Inferior parietal cortex (tissue), 1 donor: ENCODE measurements at regions not wholly inside any gene's neighbourhood (a gene's known extent, or its start where the extent isn't known, plus 50 kb on each side); places are given as distances from the start of the nearest gene placed in this dataset.

Experiments
- DNase-seq: peaks from one replicate; pipeline ENCODE4 v3.0.0-alpha.2; 2016; ENCODE audit errors: extremely low spot score

DNA sequence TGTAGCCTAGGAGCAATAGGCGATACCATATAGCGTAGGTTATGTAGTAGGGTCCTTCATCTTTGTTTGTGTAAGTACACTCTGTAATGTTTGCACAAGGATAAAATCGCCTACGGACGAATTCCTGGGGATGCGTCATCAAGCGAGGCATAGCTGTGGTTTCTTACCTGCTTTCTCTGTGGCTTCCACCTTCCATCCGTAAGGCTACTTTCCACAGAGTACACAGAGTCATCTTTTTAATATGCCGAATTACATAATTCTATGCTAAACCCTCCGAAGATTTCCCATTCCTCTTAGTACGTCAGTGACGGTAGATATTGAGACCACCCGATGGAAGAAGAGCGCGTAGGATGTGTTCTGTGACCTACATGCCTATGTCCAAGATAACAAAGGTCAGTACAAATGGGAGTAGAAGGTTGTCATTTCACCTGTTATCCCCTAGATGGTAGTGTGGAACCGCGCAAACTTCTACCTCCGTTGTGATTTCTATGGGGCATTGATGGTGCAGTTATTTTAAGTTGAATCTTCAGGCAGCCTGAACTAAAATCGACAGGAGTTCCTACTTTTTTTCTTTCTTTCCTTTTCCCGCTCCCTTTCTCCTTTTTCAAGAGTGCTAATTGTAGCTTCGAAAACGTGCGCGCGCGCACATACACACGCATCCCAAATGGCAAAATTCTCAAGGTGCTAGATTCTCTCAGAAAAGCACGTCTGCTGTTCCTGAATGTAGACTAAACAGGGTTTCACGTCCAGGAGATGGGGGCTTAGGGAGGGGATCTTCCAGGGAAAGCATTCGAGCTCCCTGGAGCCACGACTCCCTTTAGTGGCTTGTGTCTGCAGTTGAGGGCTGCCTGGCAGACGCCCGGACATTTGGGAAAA, 111.7 kb upstream of the MBL2 start:
- DNase-seq = peak; percentile 78

DNA sequence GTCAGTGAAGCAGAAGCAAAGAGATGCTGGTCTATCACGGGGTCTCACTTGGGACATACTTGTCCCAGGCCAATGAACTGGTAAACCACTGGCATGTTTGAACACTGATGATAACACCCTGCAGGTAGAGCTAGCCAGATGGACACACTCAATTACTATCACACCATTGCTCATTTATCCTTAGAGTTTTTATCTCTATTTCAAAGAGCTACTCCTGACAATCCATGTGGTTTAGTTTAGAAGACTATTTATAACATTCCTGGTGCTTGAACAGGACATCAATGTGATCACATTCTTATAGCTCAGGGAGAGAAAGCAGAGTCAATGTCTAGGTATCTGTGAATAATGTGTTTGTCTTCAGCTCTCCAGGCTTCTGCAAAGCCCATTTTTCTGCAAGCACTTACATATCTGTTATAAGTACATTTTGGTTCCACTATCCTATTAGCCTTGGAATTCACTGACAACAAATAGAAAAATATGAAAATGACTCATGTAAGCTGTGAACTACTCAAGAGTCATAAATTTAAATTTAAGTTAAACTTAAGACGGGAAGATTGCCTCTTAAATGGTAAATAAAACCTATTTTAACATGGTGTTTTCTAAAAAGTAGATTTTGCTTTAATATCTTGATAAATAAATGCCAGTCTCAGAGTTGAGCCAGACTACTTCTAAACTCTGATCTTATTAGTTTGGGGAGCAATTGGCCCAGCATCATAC, 106.7 kb upstream of the MBL2 start:
- DNase-seq = no peak

- DNase-seq = no peak
Measured at GRCh38 chr10:52877451-52877850, 104.9 kb upstream of the MBL2 start.

- no peak for DNase-seq
Measured at GRCh38 chr10:52875336-52875735, 102.8 kb upstream of the MBL2 start.

- DNase-seq = no peak
Measured at GRCh38 chr10:52874581-52874980, 102.0 kb upstream of the MBL2 start.

GRCh38 chr10:52871191-52871843, 98.7 kb upstream of the MBL2 start:
- no peak for DNase-seq

- DNase-seq = no peak
Measured at GRCh38 chr10:52870562-52870961, 98.0 kb upstream of the MBL2 start.

DNA sequence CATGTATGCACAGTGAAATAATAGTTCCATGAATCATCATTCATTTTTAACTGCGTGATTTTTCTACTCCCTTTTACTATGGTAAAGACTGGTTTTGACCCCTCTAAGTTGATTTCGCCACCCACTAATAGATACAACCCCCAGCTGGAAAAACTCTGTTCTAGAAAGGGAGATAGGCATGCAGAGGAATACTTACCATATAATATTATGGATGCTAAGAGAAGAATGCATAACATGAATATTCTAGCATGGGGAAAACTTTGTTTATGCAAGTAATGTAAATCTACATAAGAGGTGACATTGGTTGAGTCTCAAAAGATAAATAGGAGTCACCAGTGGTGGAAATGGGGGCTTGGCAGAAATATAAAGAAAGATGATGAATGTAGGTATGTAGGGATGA, 97.3 kb upstream of the MBL2 start:
- DNase-seq = no peak

GRCh38 chr10:52865213-52865612, 92.6 kb upstream of the MBL2 start:
- no peak for DNase-seq

DNA sequence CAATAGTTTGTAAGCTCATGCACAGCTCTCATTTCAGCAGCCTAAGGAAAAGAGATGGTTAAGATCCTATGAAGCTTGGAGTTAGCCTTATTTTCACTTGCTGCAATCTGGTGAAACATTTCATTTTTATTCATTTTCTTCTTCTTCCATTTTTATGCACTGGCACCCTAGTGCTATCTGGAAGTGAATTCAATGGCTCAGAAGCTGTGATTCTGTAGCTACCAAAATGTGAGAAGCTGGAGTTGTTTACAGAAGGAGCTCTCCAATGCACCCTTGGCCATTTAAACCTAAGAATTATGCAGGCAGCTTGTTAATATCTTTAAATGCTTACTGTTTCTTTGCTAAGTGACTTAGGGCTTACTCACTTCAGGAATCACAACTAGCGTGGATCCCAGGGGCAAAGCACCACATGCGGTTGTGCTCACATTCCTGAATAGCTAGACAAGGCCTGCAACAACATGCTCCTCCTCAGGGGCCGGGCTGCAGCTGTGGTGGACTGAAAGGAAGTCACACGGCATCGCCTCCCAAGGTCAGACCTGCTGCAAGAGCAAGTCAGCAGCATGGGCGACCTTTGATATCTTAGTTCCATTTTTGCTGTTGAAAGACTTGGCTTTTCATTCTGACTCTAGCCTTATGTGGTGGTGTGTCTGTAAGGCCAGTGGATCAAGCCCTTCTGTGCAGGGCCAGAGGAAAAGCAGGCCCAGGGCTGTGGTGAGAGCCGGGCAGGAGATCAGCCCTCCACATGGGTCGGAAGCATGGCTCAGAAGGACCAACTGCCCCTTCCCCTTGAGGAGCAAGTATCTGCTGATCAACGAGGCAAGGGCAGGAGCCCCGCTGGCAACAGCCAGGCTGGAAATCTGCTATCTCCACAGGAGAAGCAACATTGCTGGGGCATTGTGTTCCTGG, 91.9 kb upstream of the MBL2 start:
- DNase-seq = no peak

GRCh38 chr10:52858722-52859121, 86.1 kb upstream of the MBL2 start:
- no peak for DNase-seq

DNA sequence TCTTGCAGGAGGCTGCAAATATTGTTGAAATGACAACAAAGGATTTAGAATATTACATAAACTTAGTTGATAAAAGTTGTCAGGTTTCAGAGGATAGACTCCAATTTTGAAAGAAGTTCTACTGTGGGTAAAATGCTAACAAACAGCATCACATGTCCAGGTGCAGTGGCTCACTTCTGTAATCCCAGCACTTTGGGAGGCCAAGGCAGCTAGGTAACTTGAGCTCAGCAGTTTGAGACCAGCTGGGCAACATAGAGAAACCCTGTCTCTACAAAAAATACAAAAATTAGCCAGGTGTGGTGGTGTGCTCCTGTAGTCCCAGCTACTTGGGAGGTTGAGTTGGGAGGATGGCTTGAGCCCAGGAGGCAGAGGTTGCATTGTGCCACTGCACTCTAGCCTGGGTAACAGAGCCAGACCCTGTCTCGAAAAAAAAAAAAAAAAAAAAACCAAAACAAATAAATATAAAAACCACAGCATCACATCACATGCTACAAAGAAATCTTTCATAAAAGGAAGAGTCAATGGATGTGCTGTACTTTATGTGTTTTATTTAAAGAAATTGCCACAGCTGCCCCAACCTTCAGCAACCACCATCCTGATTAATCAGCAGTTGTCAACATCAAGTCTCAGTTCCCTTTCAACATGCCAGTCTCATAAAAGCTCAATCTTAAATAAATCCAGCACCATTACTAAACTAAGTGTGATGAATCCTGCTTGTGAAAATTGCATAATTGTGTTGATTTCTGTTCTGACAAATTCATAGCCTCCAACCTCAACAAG, 83.2 kb upstream of the MBL2 start:
- no peak for DNase-seq

- DNase-seq = no peak
Measured at GRCh38 chr10:52853704-52854103, 81.1 kb upstream of the MBL2 start.

DNA sequence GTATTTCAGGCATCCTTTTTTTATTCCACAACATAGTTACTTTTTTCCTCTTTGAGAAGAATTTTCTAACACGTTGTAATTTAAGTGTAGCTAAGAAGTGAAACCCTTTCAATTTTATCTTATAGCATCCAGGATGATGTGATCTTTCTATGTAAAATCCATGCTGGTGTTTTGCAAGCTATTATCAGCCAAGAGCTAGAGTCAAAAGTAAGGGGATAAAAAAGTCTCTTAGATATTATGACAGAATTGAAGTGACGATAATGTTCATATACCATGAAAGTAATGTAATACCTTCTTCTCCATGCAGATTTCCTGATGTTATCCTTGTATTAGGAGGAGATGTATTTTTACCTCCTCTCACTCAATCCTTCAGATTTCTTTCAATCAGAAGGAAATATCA, 64.2 kb upstream of the MBL2 start:
- DNase-seq = no peak
